OCI-LY7 (cell line): ENCODE measurements at regions not wholly inside any gene's neighbourhood (a gene's known extent, or its start where the extent isn't known, plus 50 kb on each side); places are given as distances from the start of the nearest gene placed in this dataset.

Source experiments
- BruUV-seq: library from RNA; stranded (reverse); fragments of 400-500 nt; replicated peaks from 2 replicates; lab custom pipeline; 2021; lab: Mats Ljungman, UMichigan
- CTCF ChIA-PET: fragments of 300-600 bp; sonication (Branson Sonifier 250); formaldehyde crosslinking; loops from one replicate; lab custom pipeline; 2022; ENCODE audit warnings: antibody characterized with exemption; ENCODE audit not compliant: unreplicated experiment; lab: Charles Lee
- POLR2A ChIA-PET: fragments of 300-600 bp; sonication (Branson Sonifier 250); formaldehyde crosslinking; loops from one replicate; lab custom pipeline; 2022; ENCODE audit warnings: antibody characterized with exemption; lab: Charles Lee
- DNase-seq: peaks from one replicate; pipeline ENCODE4 v3.0.0-alpha.2; 2015; ENCODE audit warnings: low spot score
- H2AFZ ChIP-seq: fragments of 200-600 bp; sonication (generic), shearing (Covaris generic); 2 replicates; pipeline ENCODE4 v1.6.1; 2014; ENCODE audit warnings: mild to moderate bottlenecking, antibody characterized with exemption, low read length, moderate library complexity
- H3K27ac ChIP-seq: fragments of 200-600 bp; sonication (generic); 2 replicates; pipeline ENCODE4 v1.5.1; 2014; ENCODE audit warnings: mixed run types, low read depth, mild to moderate bottlenecking, moderate library complexity, low read length, inconsistent platforms; ENCODE audit not compliant: poor library complexity, severe bottlenecking
- H3K36me3 ChIP-seq: fragments of 200-600 bp; sonication (generic); 2 replicates; pipeline ENCODE4 v1.6.1; 2014; ENCODE audit warnings: mild to moderate bottlenecking, antibody characterized with exemption, low read length, moderate library complexity, mixed read lengths; ENCODE audit not compliant: insufficient read depth
- H3K4me1 ChIP-seq: fragments of 200-600 bp; sonication (generic); 2 replicates; pipeline ENCODE4 v1.5.1; 2014; ENCODE audit warnings: mild to moderate bottlenecking, low read length; ENCODE audit not compliant: insufficient read depth, poor library complexity, severe bottlenecking
- H3K4me2 ChIP-seq: fragments of 200-600 bp; sonication (generic); 2 replicates; pipeline ENCODE4 v1.6.1; 2014; ENCODE audit warnings: mild to moderate bottlenecking, low read length
- H3K4me3 ChIP-seq: fragments of 200-600 bp; sonication (generic); 2 replicates; pipeline ENCODE4 v1.5.1; 2014; ENCODE audit warnings: mild to moderate bottlenecking, low read depth, low read length; ENCODE audit not compliant: poor library complexity, severe bottlenecking
- H3K79me2 ChIP-seq: fragments of 200-600 bp; sonication (generic); 2 replicates; pipeline ENCODE4 v1.6.1; 2016; ENCODE audit warnings: low read depth, mild to moderate bottlenecking, low read length, moderate library complexity, mixed read lengths; ENCODE audit not compliant: insufficient read depth
- H3K9me2 ChIP-seq: fragments of 200-600 bp; sonication (generic); 2 replicates; pipeline ENCODE4 v1.6.1; 2016; ENCODE audit warnings: mild to moderate bottlenecking, low read length, mixed read lengths; ENCODE audit not compliant: insufficient read depth
- H3K9me3 ChIP-seq: fragments of 200-600 bp; sonication (generic); 2 replicates; pipeline ENCODE4 v1.6.1; 2014; ENCODE audit warnings: mild to moderate bottlenecking, mixed run types, low read length, mixed read lengths
- H4K20me1 ChIP-seq: fragments of 200-600 bp; sonication (generic); 2 replicates; pipeline ENCODE4 v1.6.1; 2014; ENCODE audit warnings: mild to moderate bottlenecking, antibody characterized with exemption, low read length, moderate library complexity, mixed read lengths; ENCODE audit not compliant: insufficient read depth
- CTCF ChIP-seq: fragments of 200-600 bp; sonication (generic); conservative IDR thresholded peaks from 2 replicates; pipeline ENCODE4 v1.5.1; 2014; ENCODE audit warnings: mild to moderate bottlenecking, antibody characterized with exemption, low read length, moderate library complexity, mixed read lengths
- EZH2phosphoT487 ChIP-seq: fragments of 200-600 bp; sonication (generic); IDR thresholded peaks from 2 replicates; pipeline ENCODE4 v1.6.1; 2018; ENCODE audit warnings: low read depth, borderline replicate concordance, mild to moderate bottlenecking, mixed run types, antibody characterized with exemption, low read length, moderate library complexity, mixed read lengths
- intact Hi-C: fragments of 100-400 bp; cut with micrococcal nuclease; formaldehyde crosslinking; loops from one replicate; pipeline ENCODE4 v1.10.0; 2022; ENCODE audit not compliant: unreplicated experiment

- Histone ChIP-seq H3K4me3 (no peak overlapping the region), H3K27ac (no peak overlapping the region), H3K9me2 (no peaks in the 10 kb centered on the region), H3K9me3 (peaks cover 4% of the 10 kb centered on the region; the same call in 1 of the 2 replicates), H2AFZ (no peak overlapping the region), H3K4me1 (no peaks in the 10 kb centered on the region), H3K36me3 (no peaks in the 10 kb centered on the region), H3K79me2 (no peaks in the 10 kb centered on the region), H4K20me1 (no peaks in the 10 kb centered on the region), H3K4me2 (no peak overlapping the region)
- ChIA-PET CTCF (no interaction called here), POLR2A (interaction anchor here (0.6 kb wide), 1 partner anchor 105 kb away, joined by 6 read pairs; no protein-coding TSS in a partner anchor)
- TF ChIP-seq EZH2phosphoT487 (no peak), CTCF (no peak)
- BruUV-seq = no TSS peak
- DNase-seq = no peak
- intact Hi-C loops = no loop called here
These were observed 193.3 kb downstream of the ZC4H2 start for GRCh38 chrX:64782923-64783322.

- no peaks in the 10 kb centered on the region for H3K36me3 ChIP-seq
- H3K4me3 ChIP-seq = no peak overlapping the region
- no peak for TF ChIP-seq EZH2phosphoT487
- TF ChIP-seq CTCF = no peak
- DNase-seq = no peak
- H3K79me2 ChIP-seq = no peaks in the 10 kb centered on the region
- no peak overlapping the region for H2AFZ ChIP-seq
- H4K20me1 ChIP-seq = no peaks in the 10 kb centered on the region
- intact Hi-C loops = no loop called here
- no peak overlapping the region for H3K27ac ChIP-seq
- POLR2A ChIA-PET = no interaction called here
- BruUV-seq = no TSS peak
- no peaks in the 10 kb centered on the region for H3K9me3 ChIP-seq
- no peaks in the 10 kb centered on the region for H3K4me1 ChIP-seq
- CTCF ChIA-PET = no interaction called here
- H3K9me2 ChIP-seq = no peaks in the 10 kb centered on the region
- H3K4me2 ChIP-seq = no peak overlapping the region
These were observed 218.2 kb downstream of the ZC4H2 start for GRCh38 chrX:64758047-64758446.

GRCh38 chrX:64739792-64740378 lies 236.4 kb downstream of the ZC4H2 start:
- POLR2A ChIA-PET = no interaction called here
- Histone ChIP-seq H3K27ac (no peak overlapping the region), H4K20me1 (no peaks in the 10 kb centered on the region), H3K36me3 (no peaks in the 10 kb centered on the region), H3K79me2 (no peaks in the 10 kb centered on the region), H3K4me3 (no peak overlapping the region), H3K9me3 (no peaks in the 10 kb centered on the region), H3K4me2 (no peak overlapping the region), H3K9me2 (no peaks in the 10 kb centered on the region), H2AFZ (no peak overlapping the region), H3K4me1 (no peaks in the 10 kb centered on the region)
- BruUV-seq = no TSS peak
- CTCF ChIA-PET = no interaction called here
- no peak for DNase-seq
- TF ChIP-seq EZH2phosphoT487 (no peak), CTCF (no peak)
- intact Hi-C loops = no loop called here
